Stimulated activated naive CD8-positive, alpha-beta T cell treated with anti-CD3 and anti-CD28 coated beads, Interleukin-15, amount 100 ng/mL, for 72 hours (primary cell): ENCODE measurements at regions not wholly inside any gene's neighbourhood (a gene's known extent, or its start where the extent isn't known, plus 50 kb on each side); places are given as distances from the start of the nearest gene placed in this dataset.

Experiments
- ATAC-seq: fragments of 150-1000 bp; cut with Tn5 transposase; 2 replicates; pipeline ENCODE4 v1.10.0; 2021; ENCODE audit warnings: mild to moderate bottlenecking, moderate library complexity
- DNase-seq, 2 donors: peaks; one replicate each; pipeline ENCODE4 v3.0.0; 2021 to 2022
- H3K27ac Mint-ChIP-seq, 2 donors: one replicate each; pipeline ENCODE4 v1.8.0; 2022; ENCODE audit warnings: mild to moderate bottlenecking in 2 of 2, mixed read lengths in 2 of 2, moderate library complexity in 2 of 2
- H3K27me3 Mint-ChIP-seq: one replicate; pipeline ENCODE4 v1.8.0; 2022; ENCODE audit warnings: mixed read lengths
- H3K4me1 Mint-ChIP-seq: one replicate; pipeline ENCODE4 v1.8.0; 2022; ENCODE audit warnings: mild to moderate bottlenecking, mixed read lengths
- H3K4me3 Mint-ChIP-seq, 2 donors: one replicate each; pipeline ENCODE4 v1.8.0; 2022; ENCODE audit warnings: mild to moderate bottlenecking in 2 of 2, mixed read lengths in 2 of 2, moderate library complexity in 1 of 2
- H3K9me3 Mint-ChIP-seq, 2 donors: one replicate each; pipeline ENCODE4 v1.8.0; 2022; ENCODE audit warnings: mixed read lengths in 2 of 2

DNA sequence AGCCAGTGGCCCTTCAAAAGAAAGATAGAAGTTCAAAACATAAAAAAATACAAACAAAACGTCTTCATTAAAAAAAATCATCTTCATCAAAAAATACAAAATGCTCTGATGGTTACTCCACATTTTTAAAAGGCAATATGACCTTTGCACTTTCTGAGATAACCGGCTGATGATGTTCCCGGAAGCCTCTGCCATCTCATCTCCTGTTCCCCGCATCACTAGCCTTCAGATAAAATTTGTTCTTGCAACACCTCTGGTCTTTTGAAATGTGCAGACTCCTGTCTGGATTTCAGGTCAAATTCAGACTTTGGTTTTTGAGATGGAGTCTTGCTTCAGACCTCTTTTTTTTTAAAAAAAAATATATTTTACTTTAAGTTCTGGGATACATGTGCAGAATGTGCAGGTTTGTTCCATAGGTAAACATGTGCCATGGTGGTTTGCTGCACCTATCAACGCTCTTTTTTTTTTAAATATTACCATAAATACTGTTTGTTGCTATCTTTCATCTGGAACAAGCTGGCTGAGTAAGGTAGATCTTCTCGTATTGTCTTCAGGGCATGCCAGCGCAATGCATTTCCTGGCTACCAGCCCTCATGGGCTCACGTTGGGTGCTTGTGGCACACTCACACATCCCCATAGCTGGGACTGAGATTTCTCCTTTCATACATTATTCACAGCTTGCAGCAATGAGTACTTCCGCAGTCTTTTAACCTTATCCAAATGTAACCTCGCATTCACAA, 418.9 kb upstream of the ARGLU1 start:
- Mint-ChIP-seq H3K27ac (no peak overlapping the region), H3K27me3 (no peaks in the 10 kb centered on the region), H3K9me3 (peaks cover 17 to 30% of the 10 kb centered on the region in 2 donors), H3K4me1 (no peaks in the 10 kb centered on the region), H3K4me3 (no peak overlapping the region)
- no peak for DNase-seq
- no peak for ATAC-seq

DNA sequence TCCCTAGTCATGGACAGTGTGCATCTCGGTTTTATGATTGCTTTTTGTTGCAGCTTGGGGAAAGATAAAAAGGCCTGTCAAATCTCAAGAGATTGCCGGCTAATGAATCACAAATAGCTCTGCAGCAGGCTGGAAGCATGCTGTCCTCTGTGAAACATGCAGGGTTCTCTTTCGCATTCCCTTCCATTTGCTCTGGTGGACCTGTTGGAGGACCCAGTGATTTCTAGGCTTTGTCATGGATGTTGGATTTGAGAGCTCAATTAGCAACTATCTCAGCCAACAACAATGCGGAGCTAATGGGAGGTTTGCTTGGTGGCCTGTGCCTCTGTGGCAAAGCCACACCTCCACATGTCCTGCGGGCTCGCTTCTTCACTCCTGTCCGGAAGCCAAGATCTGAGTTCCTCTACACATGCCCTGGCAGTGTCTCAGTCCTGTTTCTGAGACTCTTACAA, 418.1 kb upstream of the ARGLU1 start:
- Mint-ChIP-seq H3K4me3 (no peak overlapping the region), H3K27ac (no peak overlapping the region), H3K27me3 (no peaks in the 10 kb centered on the region), H3K4me1 (no peaks in the 10 kb centered on the region), H3K9me3 (peaks cover 22 to 37% of the 10 kb centered on the region in 2 donors)
- DNase-seq, result no peak
- ATAC-seq, result no peak

DNA sequence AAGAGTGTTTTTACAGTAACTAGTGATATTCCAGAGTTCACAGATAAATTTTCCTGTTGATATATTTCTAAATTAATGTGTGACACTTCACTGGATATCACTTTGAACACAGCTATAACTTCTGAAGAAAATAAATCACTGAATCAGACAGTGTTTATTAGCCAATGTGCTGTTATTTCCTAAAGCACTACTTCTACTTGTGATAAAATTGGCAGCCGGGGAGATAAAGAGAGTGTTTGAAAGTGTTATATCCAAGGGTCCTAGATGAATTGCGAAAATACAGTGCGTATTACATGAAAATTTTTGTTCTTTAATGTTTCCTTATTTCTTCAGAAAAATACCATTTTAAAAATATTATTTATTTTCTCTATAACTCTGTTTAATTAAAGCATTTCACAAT, 417.5 kb upstream of the ARGLU1 start:
- Mint-ChIP-seq H3K27ac (no peak overlapping the region), H3K4me1 (no peaks in the 10 kb centered on the region), H3K4me3 (no peak overlapping the region), H3K27me3 (no peaks in the 10 kb centered on the region), H3K9me3 (peaks cover 22 to 37% of the 10 kb centered on the region in 2 donors)
- DNase-seq (no peak), ATAC-seq (no peak)

DNA sequence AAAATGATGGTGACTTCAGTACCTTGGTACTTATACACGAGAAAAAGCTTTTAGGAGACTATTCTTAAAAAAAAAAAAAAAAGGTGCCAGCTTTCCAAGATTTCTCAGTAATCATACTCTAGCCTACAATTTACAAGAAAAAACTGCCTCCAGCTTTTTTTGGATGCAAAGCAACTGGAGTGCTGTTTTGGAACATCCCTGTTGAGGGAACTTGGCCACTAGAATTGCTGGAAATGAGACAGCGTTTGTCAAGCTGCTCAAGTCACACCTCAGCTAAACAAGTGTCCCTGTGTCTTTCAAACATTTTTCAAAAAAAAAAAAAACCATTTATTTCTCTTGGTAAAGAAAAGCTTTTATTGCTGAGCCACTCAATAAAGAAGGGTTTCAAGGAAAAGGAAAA, 413.1 kb upstream of the ARGLU1 start:
- H3K9me3 Mint-ChIP-seq, result peaks cover 13 to 17% of the 10 kb centered on the region in 2 donors

DNA sequence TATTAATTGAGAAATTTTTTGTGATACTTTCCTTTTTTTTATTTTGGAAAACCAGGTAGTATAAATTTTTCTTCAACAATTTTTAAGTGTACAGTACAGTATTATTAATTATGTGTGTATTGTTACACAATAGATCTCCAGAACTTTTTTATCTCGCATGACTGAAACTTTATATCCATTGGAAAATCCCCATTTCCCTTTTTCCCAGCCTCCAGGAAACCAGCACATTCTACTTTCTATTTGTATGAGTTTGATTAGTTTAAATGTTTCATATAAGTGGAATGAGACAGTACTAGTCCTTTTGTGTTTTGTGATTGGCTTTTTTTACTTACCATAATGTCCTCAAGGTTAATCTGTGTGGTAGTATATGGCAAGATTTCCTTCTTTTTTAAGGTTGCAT, 399.5 kb upstream of the ARGLU1 start:
- no peak for ATAC-seq
- Mint-ChIP-seq H3K9me3 (no peaks in the 10 kb centered on the region), H3K4me1 (no peaks in the 10 kb centered on the region), H3K27me3 (no peaks in the 10 kb centered on the region), H3K4me3 (no peak overlapping the region), H3K27ac (no peak overlapping the region)
- no peak for DNase-seq

More for the DNA sequence above, 413.1 kb upstream of the ARGLU1 start:
- Mint-ChIP-seq H3K4me3 (no peak overlapping the region), H3K27me3 (no peaks in the 10 kb centered on the region), H3K27ac (no peak overlapping the region), H3K4me1 (no peaks in the 10 kb centered on the region)
- ATAC-seq, result no peak
- no peak for DNase-seq

DNA sequence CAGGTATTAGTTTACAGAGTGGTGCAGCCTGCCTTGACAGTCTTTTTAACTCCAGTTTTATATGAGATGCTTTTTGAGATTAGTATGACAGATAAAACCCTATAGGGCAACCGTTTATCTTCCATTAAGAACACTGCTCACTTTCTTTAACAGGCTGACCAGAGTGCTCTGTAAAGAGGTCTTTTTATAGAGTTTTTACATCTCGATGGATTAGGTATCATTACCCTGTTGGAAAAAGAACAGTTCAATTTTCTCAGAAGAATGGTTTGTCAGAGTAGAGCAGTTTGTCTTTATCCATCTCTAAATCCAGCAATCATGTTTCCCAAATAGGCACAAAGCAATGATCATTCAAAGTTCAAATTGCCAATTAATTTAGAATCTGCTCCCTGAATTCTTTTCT, 395.2 kb upstream of the ARGLU1 start:
- H3K9me3 Mint-ChIP-seq, result no peaks in the 10 kb centered on the region
- H3K4me3 Mint-ChIP-seq, result no peak overlapping the region
- H3K4me1 Mint-ChIP-seq, result no peaks in the 10 kb centered on the region
- no peaks in the 10 kb centered on the region for H3K27me3 Mint-ChIP-seq
- DNase-seq (no peak), ATAC-seq (no peak)
- H3K27ac Mint-ChIP-seq, result no peak overlapping the region

DNA sequence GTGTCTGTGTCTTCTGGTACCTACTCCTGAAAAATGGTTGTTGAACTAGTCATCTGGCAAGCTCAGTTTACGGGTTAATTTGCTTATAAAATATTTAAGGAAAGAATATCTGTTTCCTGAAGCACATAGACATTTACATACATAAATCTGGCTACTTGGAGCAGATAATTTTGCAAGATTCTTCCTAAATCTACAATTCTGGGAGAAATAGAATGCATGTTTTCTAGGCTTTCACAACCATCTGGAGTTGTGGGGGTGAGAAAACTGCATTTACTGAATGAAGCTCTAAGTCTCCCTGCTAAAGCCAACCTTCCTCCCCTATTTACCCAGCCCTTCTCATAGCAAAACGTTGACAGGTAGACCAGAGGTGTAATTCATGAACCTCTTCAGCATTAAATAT, 393.7 kb upstream of the ARGLU1 start:
- Mint-ChIP-seq H3K27me3 (no peaks in the 10 kb centered on the region), H3K27ac (no peak overlapping the region), H3K4me3 (no peak overlapping the region), H3K9me3 (no peaks in the 10 kb centered on the region), H3K4me1 (no peaks in the 10 kb centered on the region)
- ATAC-seq, result no peak
- DNase-seq, result no peak

DNA sequence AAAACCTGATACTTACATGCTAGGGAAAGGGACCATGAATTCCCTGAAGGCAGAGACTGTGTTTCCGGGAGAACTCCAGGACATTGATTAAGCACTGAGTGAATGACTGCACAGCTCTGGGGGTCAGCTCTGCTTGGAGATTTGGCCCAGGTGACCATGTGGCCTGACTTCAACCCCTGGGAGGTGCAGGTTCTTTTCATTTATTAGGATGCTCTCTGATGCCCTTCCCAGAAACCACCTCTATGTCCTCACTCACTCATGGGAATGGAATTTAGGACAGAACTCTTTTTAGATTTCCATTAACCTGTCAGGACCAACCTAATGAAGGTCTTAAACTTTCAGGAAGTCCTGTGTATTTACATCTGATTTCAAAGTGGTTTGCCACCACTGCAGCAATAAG, 393.3 kb upstream of the ARGLU1 start:
- Mint-ChIP-seq H3K27me3 (no peaks in the 10 kb centered on the region), H3K4me1 (no peaks in the 10 kb centered on the region), H3K9me3 (no peaks in the 10 kb centered on the region), H3K27ac (no peak overlapping the region), H3K4me3 (no peak overlapping the region)
- ATAC-seq (no peak), DNase-seq (no peak)

DNA sequence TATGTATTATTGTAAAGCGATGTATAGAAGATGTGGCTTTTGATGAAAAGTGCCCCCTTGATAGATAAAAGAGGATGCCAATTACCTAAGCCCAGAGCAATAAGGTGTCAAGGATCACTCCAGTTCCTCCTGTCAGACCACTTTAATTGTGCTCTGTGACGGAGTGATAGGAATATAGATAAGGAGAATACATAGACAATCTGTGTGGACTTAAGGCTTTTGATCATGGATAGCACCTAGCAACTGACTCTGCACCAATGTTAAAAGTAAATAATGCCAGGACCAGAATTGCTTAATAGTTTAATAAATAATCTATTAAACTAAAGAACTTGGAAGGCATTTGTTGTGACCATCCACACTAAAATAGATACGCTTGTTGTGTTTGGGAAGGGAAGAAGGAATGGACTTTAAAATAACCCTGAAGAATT, 390.7 kb upstream of the ARGLU1 start:
- Mint-ChIP-seq H3K27ac (no peak overlapping the region), H3K4me1 (no peaks in the 10 kb centered on the region), H3K9me3 (peaks cover 0 to 4% of the 10 kb centered on the region in 2 donors), H3K4me3 (no peak overlapping the region), H3K27me3 (no peaks in the 10 kb centered on the region)
- DNase-seq (no peak), ATAC-seq (no peak)

DNA sequence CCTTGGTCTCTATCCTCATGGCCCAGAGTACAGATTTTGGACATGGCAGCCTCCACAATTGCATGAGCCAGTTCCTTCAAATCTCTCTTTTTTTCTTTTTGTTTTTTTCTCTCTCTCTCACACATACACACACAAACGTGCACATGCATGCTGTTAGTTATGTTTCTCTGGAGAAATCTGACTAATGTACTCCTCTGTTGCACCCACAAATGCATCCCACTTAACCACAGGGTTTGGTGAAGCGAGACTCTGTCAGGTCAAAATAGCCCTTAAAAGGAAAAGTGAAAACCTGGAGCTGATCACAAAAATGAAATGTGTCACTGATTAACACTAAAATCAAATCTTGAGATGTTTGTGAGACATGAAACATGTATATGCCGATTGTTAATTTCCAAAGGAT, 374.6 kb upstream of the ARGLU1 start:
- Mint-ChIP-seq H3K4me1 (no peaks in the 10 kb centered on the region), H3K27ac (no peak overlapping the region), H3K9me3 (no peaks in the 10 kb centered on the region), H3K4me3 (no peak overlapping the region), H3K27me3 (no peaks in the 10 kb centered on the region)
- no peak for DNase-seq
- ATAC-seq, result no peak

DNA sequence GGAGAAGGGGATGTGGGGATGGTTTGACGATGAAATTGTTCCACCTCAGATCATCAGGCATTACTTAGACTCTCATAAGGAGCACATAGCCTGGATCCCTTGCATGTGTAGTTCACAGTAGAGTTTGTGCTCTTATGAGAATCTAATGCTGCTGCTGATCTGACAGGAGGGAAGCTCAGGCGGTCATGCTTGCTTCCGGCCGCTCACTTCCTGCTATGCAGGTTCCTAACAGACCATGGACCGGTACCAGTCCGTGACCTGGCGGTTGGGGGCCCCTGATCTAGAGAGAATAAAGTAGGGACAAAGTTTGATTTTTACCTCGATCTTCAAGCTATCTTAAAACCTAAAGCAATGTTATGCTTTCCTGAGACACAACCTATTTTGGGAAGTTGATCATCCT, 373.8 kb upstream of the ARGLU1 start:
- Mint-ChIP-seq H3K4me1 (no peaks in the 10 kb centered on the region), H3K4me3 (no peak overlapping the region), H3K27ac (no peak overlapping the region), H3K9me3 (no peaks in the 10 kb centered on the region), H3K27me3 (no peaks in the 10 kb centered on the region)
- no peak for ATAC-seq
- no peak for DNase-seq

DNA sequence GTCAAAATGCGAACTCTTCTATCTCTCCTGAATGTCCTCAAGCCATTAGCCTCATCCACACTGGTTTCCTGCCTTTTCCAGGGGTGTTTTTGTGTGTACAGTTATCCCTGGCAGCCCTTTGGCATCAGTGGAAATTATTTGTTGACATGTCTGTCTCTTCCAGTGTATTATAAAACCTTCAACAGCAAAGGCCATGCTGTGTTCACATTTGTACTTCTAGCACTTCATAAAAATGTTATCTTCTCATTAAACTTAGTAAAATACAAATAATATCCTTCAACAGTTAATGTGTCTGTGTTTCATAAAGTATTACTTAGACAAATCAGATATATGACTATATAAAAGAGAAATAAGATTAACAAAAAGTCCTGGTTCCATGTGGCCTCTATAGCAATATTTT, 359.5 kb upstream of the ARGLU1 start:
- H3K4me3 Mint-ChIP-seq, result no peak overlapping the region
- H3K27me3 Mint-ChIP-seq, result peaks cover 10% of the 10 kb centered on the region
- H3K27ac Mint-ChIP-seq, result no peak overlapping the region
- no peaks in the 10 kb centered on the region for H3K9me3 Mint-ChIP-seq
- H3K4me1 Mint-ChIP-seq, result no peaks in the 10 kb centered on the region
- DNase-seq, result no peak
- no peak for ATAC-seq

DNA sequence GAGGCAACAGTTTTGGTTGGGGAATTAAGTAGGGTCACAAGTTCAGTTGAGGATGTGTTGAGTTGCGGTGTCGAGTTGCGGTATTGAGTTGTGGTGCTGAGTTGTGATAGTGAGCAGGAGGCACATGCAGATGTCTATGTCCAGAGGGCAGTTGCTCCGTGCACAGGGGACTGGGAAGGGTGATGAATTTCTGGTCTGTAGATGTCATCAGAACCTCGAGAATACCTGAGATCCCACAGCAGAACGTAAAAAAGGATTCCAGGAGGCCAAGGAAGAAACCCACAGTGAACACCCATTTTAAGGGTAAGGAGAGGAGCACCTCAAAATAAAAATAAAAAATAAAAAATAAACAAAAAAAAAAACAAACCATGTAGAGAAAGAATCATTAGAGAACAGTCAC, 354.4 kb upstream of the ARGLU1 start:
- H3K27me3 Mint-ChIP-seq, result peaks cover 43% of the 10 kb centered on the region

DNA sequence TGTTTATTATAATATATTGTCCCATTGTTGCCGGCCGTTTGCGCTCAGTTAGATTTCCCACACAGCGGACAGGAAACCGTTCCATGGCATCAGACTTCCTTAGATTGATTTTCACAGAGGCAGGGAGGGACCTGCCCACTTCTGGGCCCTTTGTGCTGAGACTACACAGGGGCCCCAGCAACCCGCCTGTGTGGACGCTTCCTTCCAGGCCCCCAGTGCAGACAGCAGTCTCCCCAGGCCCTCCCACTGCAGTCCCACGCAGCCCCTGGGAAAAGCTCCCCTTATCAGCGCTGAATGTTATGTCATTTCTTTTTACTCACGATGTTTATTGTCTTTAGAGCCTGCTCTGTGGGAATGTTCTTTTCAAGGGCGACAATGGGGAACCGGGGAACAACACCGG, 351.7 kb upstream of the ARGLU1 start:
- Mint-ChIP-seq H3K9me3 (no peaks in the 10 kb centered on the region), H3K27me3 (peaks cover 57% of the 10 kb centered on the region), H3K4me3 (no peak overlapping the region), H3K27ac (no peak overlapping the region), H3K4me1 (peaks cover 5% of the 10 kb centered on the region)
- ATAC-seq, result no peak
- no peak for DNase-seq

More for the DNA sequence above, 354.4 kb upstream of the ARGLU1 start:
- DNase-seq, result no peak
- Mint-ChIP-seq H3K27ac (no peak overlapping the region), H3K9me3 (no peaks in the 10 kb centered on the region), H3K4me1 (peaks cover 5% of the 10 kb centered on the region), H3K4me3 (no peak overlapping the region)
- no peak for ATAC-seq

DNA sequence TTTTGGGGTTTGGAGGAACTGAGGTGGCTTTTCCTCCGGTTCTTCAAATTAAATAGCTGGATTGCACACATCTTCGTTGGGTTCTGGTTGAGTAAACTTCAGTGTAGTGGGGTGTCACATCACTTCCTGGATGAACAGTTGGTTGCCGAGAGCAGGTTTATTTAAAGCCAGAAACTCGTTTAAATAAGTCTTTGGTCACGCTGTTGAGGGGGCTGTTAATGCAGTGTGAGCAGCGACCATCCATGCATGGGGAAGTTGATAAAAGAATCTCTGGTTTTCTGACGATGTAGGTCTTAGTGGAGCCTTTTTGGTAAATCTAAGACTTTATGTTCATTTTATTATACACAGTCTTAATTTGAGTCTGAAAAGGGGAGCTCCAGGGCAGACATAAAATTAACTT, 351.2 kb upstream of the ARGLU1 start:
- Mint-ChIP-seq H3K9me3 (no peaks in the 10 kb centered on the region), H3K27me3 (peaks cover 62% of the 10 kb centered on the region), H3K27ac (no peak overlapping the region), H3K4me1 (peaks cover 5% of the 10 kb centered on the region), H3K4me3 (no peak overlapping the region)
- ATAC-seq (no peak), DNase-seq (no peak)

DNA sequence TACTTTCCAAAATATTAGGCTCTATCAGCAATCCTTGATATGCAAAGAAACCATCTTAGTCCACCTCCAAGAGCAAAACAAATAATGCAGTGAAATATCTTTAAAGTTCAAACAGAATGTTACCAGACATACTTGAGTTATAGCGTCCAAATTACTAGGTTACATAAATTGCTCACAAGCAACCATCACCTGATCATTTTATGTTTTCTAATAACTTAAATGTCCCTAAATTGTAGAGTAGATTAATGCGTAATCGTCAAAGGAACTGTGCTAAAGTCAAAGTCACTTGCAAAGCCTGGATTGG, 350.6 kb upstream of the ARGLU1 start:
- H3K4me1 Mint-ChIP-seq, result peaks cover 5% of the 10 kb centered on the region
- H3K9me3 Mint-ChIP-seq, result no peaks in the 10 kb centered on the region
- peaks cover 64% of the 10 kb centered on the region for H3K27me3 Mint-ChIP-seq
- no peak for ATAC-seq
- no peak overlapping the region for H3K27ac Mint-ChIP-seq
- H3K4me3 Mint-ChIP-seq, result no peak overlapping the region
- DNase-seq, result no peak
